OCI-LY1 (cell line): ENCODE measurements at regions not wholly inside any gene's neighbourhood (a gene's known extent, or its start where the extent isn't known, plus 50 kb on each side); places are given as distances from the start of the nearest gene placed in this dataset.

Source experiments
- H2AFZ ChIP-seq: fragments of 200-600 bp; sonication (generic), shearing (Covaris generic); 2 replicates; pipeline ENCODE4 v1.6.0; 2014; ENCODE audit warnings: antibody characterized with exemption, mild to moderate bottlenecking, low read length
- H3F3A ChIP-seq: fragments of 200-600 bp; sonication (generic), shearing (Covaris generic); 2 replicates; pipeline ENCODE4 v1.6.0; 2014; ENCODE audit warnings: mild to moderate bottlenecking, antibody characterized with exemption, low read length, moderate library complexity; ENCODE audit not compliant: insufficient read depth
- H3K27ac ChIP-seq: fragments of 200-600 bp; sonication (generic); 2 replicates; pipeline ENCODE4 v1.5.1; 2014; ENCODE audit warnings: low read length, mixed run types, mild to moderate bottlenecking, low read depth; ENCODE audit not compliant: poor library complexity, severe bottlenecking
- H3K27me3 ChIP-seq: fragments of 200-600 bp; sonication (generic); 2 replicates; pipeline ENCODE4 v1.6.0; 2014; ENCODE audit warnings: antibody characterized with exemption, mild to moderate bottlenecking, low read length, moderate library complexity; ENCODE audit not compliant: insufficient read depth
- H3K36me3 ChIP-seq: fragments of 200-600 bp; sonication (generic); 2 replicates; pipeline ENCODE4 v1.6.1; 2014; ENCODE audit warnings: mild to moderate bottlenecking, antibody characterized with exemption, low read length, moderate library complexity, mixed read lengths; ENCODE audit not compliant: insufficient read depth
- H3K4me1 ChIP-seq: fragments of 200-600 bp; sonication (generic); 2 replicates; pipeline ENCODE4 v1.5.1; 2014; ENCODE audit warnings: mild to moderate bottlenecking, low read length, moderate library complexity; ENCODE audit not compliant: insufficient read depth, severe bottlenecking
- H3K4me2 ChIP-seq: fragments of 200-600 bp; sonication (generic), shearing (Covaris generic); 2 replicates; pipeline ENCODE4 v1.6.1; 2014; ENCODE audit warnings: low read length
- H3K4me3 ChIP-seq: fragments of 200-600 bp; sonication (generic); 2 replicates; pipeline ENCODE4 v1.5.1; 2014; ENCODE audit warnings: low read length, low read depth, mild to moderate bottlenecking, mixed read lengths; ENCODE audit not compliant: poor library complexity, severe bottlenecking
- H3K79me2 ChIP-seq: fragments of 200-600 bp; shearing (Covaris generic); 2 replicates; pipeline ENCODE4 v1.6.1; 2016; ENCODE audit warnings: mixed run types, low read length, mixed read lengths; ENCODE audit not compliant: insufficient read depth
- H3K9ac ChIP-seq: fragments of 200-600 bp; sonication (generic), shearing (Covaris generic); 2 replicates; pipeline ENCODE4 v1.6.1; 2014; ENCODE audit warnings: mild to moderate bottlenecking, low read length, mixed read lengths
- H3K9me2 ChIP-seq: fragments of 200-600 bp; sonication (generic), shearing (Covaris generic); 2 replicates; pipeline ENCODE4 v1.6.1; 2014; ENCODE audit warnings: low read depth, mild to moderate bottlenecking, low read length, mixed read lengths
- H3K9me3 ChIP-seq: fragments of 200-600 bp; shearing (Covaris generic); 2 replicates; pipeline ENCODE4 v1.6.1; 2014; ENCODE audit warnings: low read length, mixed read lengths
- H4K20me1 ChIP-seq: fragments of 200-600 bp; sonication (generic), shearing (Covaris generic); 2 replicates; pipeline ENCODE4 v1.6.0; 2016; ENCODE audit warnings: mild to moderate bottlenecking, low read length; ENCODE audit not compliant: insufficient read depth
- EZH2 ChIP-seq: fragments of 200-600 bp; sonication (generic), shearing (Covaris generic); IDR thresholded peaks from 2 replicates; pipeline ENCODE4 v1.8.0; 2017; ENCODE audit warnings: borderline replicate concordance, mixed run types, mild to moderate bottlenecking, antibody characterized with exemption, low read length, moderate library complexity, mixed read lengths
- TF ChIP-seq, protein P1 (sequence below): fragments of 200-600 bp; sonication (generic), shearing (Covaris generic); IDR thresholded peaks from 2 replicates; pipeline ENCODE4 v1.5.1; 2017; ENCODE audit warnings: mild to moderate bottlenecking, antibody characterized with exemption, low read length, moderate library complexity, mixed read lengths

DNA sequence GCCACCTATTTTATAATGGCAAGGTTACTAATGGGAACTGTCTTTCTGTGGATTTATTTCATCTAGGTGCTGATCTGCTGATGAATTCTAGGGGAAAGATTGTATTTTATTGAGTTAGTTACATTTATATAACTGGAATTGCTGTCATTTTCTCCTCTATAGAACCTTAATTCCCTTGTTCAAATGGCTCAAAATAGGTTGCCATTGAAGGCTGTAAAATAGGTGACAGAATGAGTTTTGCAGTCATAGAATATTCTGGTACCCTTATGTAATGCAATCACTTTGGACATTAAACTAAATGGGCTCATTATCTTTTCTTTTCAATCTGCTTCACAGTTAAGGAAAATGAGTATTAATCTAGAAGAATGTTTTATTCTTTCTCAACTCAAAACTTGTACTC is 131.0 kb downstream of the CTH start:
- Histone ChIP-seq H3K9ac (no peak overlapping the region), H3K36me3 (no peaks in the 10 kb centered on the region), H3K4me1 (no peaks in the 10 kb centered on the region), H4K20me1 (no peaks in the 10 kb centered on the region), H3K4me2 (no peak overlapping the region), H3K9me2 (no peaks in the 10 kb centered on the region), H3K27ac (no peak overlapping the region), H3K79me2 (no peaks in the 10 kb centered on the region), H3F3A (no peaks in the 10 kb centered on the region), H3K27me3 (no peaks in the 10 kb centered on the region), H3K4me3 (no peak overlapping the region), H3K9me3 (no peaks in the 10 kb centered on the region), H2AFZ (no peak overlapping the region)
- TF ChIP-seq, protein P1, sequence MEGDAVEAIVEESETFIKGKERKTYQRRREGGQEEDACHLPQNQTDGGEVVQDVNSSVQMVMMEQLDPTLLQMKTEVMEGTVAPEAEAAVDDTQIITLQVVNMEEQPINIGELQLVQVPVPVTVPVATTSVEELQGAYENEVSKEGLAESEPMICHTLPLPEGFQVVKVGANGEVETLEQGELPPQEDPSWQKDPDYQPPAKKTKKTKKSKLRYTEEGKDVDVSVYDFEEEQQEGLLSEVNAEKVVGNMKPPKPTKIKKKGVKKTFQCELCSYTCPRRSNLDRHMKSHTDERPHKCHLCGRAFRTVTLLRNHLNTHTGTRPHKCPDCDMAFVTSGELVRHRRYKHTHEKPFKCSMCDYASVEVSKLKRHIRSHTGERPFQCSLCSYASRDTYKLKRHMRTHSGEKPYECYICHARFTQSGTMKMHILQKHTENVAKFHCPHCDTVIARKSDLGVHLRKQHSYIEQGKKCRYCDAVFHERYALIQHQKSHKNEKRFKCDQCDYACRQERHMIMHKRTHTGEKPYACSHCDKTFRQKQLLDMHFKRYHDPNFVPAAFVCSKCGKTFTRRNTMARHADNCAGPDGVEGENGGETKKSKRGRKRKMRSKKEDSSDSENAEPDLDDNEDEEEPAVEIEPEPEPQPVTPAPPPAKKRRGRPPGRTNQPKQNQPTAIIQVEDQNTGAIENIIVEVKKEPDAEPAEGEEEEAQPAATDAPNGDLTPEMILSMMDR: no peak
- TF ChIP-seq EZH2: no peak

DNA sequence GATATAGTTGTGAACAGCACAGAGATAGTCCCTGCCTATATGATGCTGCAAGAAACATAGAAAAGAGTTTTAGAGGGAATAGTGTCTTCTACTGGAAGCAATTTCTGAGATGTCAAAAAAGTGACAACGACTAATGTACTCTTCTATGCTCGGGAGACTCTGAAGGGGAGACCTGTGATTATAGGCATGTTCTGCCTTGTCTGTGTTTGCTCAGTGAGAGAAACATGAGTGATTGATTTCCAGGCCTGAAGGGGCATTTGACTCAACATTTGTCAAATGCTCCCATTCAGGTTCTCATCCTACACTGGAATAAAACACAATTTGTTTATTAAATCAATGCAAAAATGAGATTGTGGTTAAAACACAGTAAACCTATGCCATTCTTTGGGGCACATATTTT is 131.8 kb downstream of the CTH start:
- Histone ChIP-seq H4K20me1 (no peaks in the 10 kb centered on the region), H3K9ac (no peak overlapping the region), H3K4me1 (no peaks in the 10 kb centered on the region), H3F3A (no peaks in the 10 kb centered on the region), H3K4me3 (no peak overlapping the region), H3K9me2 (no peaks in the 10 kb centered on the region), H3K9me3 (no peaks in the 10 kb centered on the region), H2AFZ (no peak overlapping the region), H3K27me3 (no peaks in the 10 kb centered on the region), H3K4me2 (no peak overlapping the region), H3K27ac (no peak overlapping the region), H3K79me2 (no peaks in the 10 kb centered on the region), H3K36me3 (no peaks in the 10 kb centered on the region)
- TF ChIP-seq, protein P1: no peak
- no peak for TF ChIP-seq EZH2

DNA sequence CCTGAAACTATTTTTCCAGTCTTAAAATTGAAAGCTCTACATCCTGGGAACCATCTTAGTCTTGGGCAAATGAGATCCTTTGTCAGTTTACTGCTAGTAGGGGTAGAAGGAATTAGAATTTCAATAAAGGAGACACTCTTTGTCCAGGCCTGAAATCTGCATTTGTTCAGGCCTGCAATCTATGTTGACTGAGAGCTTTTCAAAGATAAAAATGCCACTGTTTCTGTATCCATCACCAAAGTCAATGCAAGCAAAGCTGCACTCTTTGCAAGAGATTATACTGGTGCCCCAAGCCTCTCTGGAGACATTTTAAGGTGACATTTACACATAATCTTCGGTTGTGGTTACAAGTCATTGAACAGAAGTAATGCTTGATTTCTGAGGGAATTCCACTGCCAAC is 135.7 kb downstream of the CTH start:
- Histone ChIP-seq H3K4me3 (no peak overlapping the region), H3K79me2 (no peaks in the 10 kb centered on the region), H3K4me2 (no peak overlapping the region), H4K20me1 (no peaks in the 10 kb centered on the region), H3K9me3 (no peaks in the 10 kb centered on the region), H3K27me3 (no peaks in the 10 kb centered on the region), H3K27ac (no peak overlapping the region), H2AFZ (no peak overlapping the region), H3K4me1 (no peaks in the 10 kb centered on the region), H3K9ac (no peak overlapping the region), H3K36me3 (no peaks in the 10 kb centered on the region), H3K9me2 (no peaks in the 10 kb centered on the region), H3F3A (no peaks in the 10 kb centered on the region)
- TF ChIP-seq, protein P1: no peak
- no peak for TF ChIP-seq EZH2
